ENCODE measurements at regions not wholly inside any gene's neighbourhood (a gene's known extent, or its start where the extent isn't known, plus 50 kb on each side); places are given as distances from the start of the nearest gene placed in this dataset.
A peak's percentile ranks its signal among the peaks of the same experiment; 100 is the strongest.

GRCh38 chr12:91857813-91858542 is 287.7 kb downstream of the BTG1 start:
- intact Hi-C loops (cut with micrococcal nuclease) = no loop called here
- ChIA-PET CTCF (interaction anchor here (0.7 kb wide), 1 partner anchor 182 kb away, joined by 3 read pairs; no protein-coding TSS in a partner anchor), POLR2A (interaction anchor here (0.6 to 2.0 kb wide), 8 partner anchors 26 to 289 kb away, joined by 3 to 8 read pairs (median 3); no protein-coding TSS in a partner anchor)
- Mint-ChIP-seq H3K4me1 (ENCODE audit: insufficient read depth, unreplicated experiment) (peaks cover 27% of the 10 kb centered on the region), H3K27me3 (ENCODE audit: insufficient read depth, unreplicated experiment) (no peaks in the 10 kb centered on the region), H3K36me3 (ENCODE audit: insufficient read depth, unreplicated experiment) (peaks cover 6% of the 10 kb centered on the region), H3K4me3 (ENCODE audit: unreplicated experiment) (no peak overlapping the region), H3K27ac (ENCODE audit: low read depth, unreplicated experiment) (peak overlapping the region; percentile 43), H3K9me3 (ENCODE audit: unreplicated experiment) (peaks cover 7% of the 10 kb centered on the region)
- no peak for TF ChIP-seq CTCF (IDR thresholded peaks at IDR 0.05; ENCODE audit: unreplicated experiment)
- no TSS peak for BruUV-seq (replicated peaks)
- DNase-seq (ENCODE audit: unreplicated experiment) = no peak

GRCh38 chr12:91854725-91855124 is 290.9 kb downstream of the BTG1 start:
- H3K27ac Mint-ChIP-seq (ENCODE audit: low read depth, unreplicated experiment) = peak overlapping the region; percentile 93
- TF ChIP-seq CTCF (IDR thresholded peaks at IDR 0.05; ENCODE audit: unreplicated experiment) = no peak
- ChIA-PET CTCF (interaction anchor here (0.8 to 1.6 kb wide), 3 partner anchors 34 to 473 kb away, joined by 3 to 6 read pairs (median 3); no protein-coding TSS in a partner anchor), POLR2A (interaction anchor here (0.6 to 4.5 kb wide), 27 partner anchors 8 to 472 kb away, joined by 3 to 38 read pairs (median 6); partner anchors contain the start of gene BTG1)
- no peaks in the 10 kb centered on the region for H3K27me3 Mint-ChIP-seq (ENCODE audit: insufficient read depth, unreplicated experiment)
- BruUV-seq (replicated peaks) = no TSS peak
- H3K4me1 Mint-ChIP-seq (ENCODE audit: insufficient read depth, unreplicated experiment) = peaks cover 41% of the 10 kb centered on the region
- DNase-seq (ENCODE audit: unreplicated experiment) = peak; percentile 26
- H3K4me3 Mint-ChIP-seq (ENCODE audit: unreplicated experiment) = peak overlapping the region; percentile 13
- peaks cover 6% of the 10 kb centered on the region for H3K36me3 Mint-ChIP-seq (ENCODE audit: insufficient read depth, unreplicated experiment)
- peaks cover under 1% of the 10 kb centered on the region for H3K9me3 Mint-ChIP-seq (ENCODE audit: unreplicated experiment)
- intact Hi-C loops (cut with micrococcal nuclease) = loop anchor here (1.0 kb wide), 1 partner anchor 287 kb away; no protein-coding TSS in a partner anchor

- intact Hi-C loops (cut with micrococcal nuclease) = loop anchor here (1.0 kb wide), 1 partner anchor 288 kb away; no protein-coding TSS in a partner anchor
- POLR2A ChIA-PET = interaction anchor here (0.6 to 4.5 kb wide), 26 partner anchors 10 to 293 kb away, joined by 3 to 38 read pairs (median 6); partner anchors contain the start of gene BTG1
- Mint-ChIP-seq H3K27ac (ENCODE audit: low read depth, unreplicated experiment) (peak overlapping the region; percentile 40), H3K4me3 (ENCODE audit: unreplicated experiment) (no peak overlapping the region), H3K36me3 (ENCODE audit: insufficient read depth, unreplicated experiment) (peaks cover 6% of the 10 kb centered on the region), H3K27me3 (ENCODE audit: insufficient read depth, unreplicated experiment) (no peaks in the 10 kb centered on the region), H3K4me1 (ENCODE audit: insufficient read depth, unreplicated experiment) (peaks cover 41% of the 10 kb centered on the region), H3K9me3 (ENCODE audit: unreplicated experiment) (no peaks in the 10 kb centered on the region)
- DNase-seq (ENCODE audit: unreplicated experiment) = no peak
- no TSS peak for BruUV-seq (replicated peaks)
- CTCF ChIA-PET = interaction anchor here (0.6 to 1.6 kb wide), 8 partner anchors 25 to 472 kb away, joined by 3 to 6 read pairs (median 3); no protein-coding TSS in a partner anchor
- TF ChIP-seq CTCF (IDR thresholded peaks at IDR 0.05; ENCODE audit: unreplicated experiment) = no peak
Measured at GRCh38 chr12:91853350-91854127, 292.1 kb downstream of the BTG1 start.

- Mint-ChIP-seq H3K27me3 (ENCODE audit: insufficient read depth, unreplicated experiment) (no peaks in the 10 kb centered on the region), H3K4me3 (ENCODE audit: unreplicated experiment) (no peak overlapping the region), H3K27ac (ENCODE audit: low read depth, unreplicated experiment) (peak overlapping the region; percentile 40), H3K4me1 (ENCODE audit: insufficient read depth, unreplicated experiment) (peaks cover 41% of the 10 kb centered on the region), H3K36me3 (ENCODE audit: insufficient read depth, unreplicated experiment) (peaks cover 6% of the 10 kb centered on the region), H3K9me3 (ENCODE audit: unreplicated experiment) (no peaks in the 10 kb centered on the region)
- no TSS peak for BruUV-seq (replicated peaks)
- ChIA-PET CTCF (interaction anchor here (0.6 to 0.7 kb wide), 4 partner anchors 41 to 572 kb away, joined by 3 to 5 read pairs (median 3); no protein-coding TSS in a partner anchor), POLR2A (interaction anchor here (0.6 to 4.5 kb wide), 7 partner anchors 8 to 289 kb away, joined by 3 to 38 read pairs (median 5); no protein-coding TSS in a partner anchor)
- TF ChIP-seq CTCF (IDR thresholded peaks at IDR 0.05; ENCODE audit: unreplicated experiment) = no peak
- intact Hi-C loops (cut with micrococcal nuclease) = no loop called here
- peak; percentile 30 for DNase-seq (ENCODE audit: unreplicated experiment)
Measured at GRCh38 chr12:91852634-91853033, 293.0 kb downstream of the BTG1 start.

Data from MCF 10A (cell line).